ENCODE measurements at regions not wholly inside any gene's neighbourhood (a gene's known extent, or its start where the extent isn't known, plus 50 kb on each side); places are given as distances from the start of the nearest gene placed in this dataset.
"Not testable (repeated sequence)": the region's sequence is repeated elsewhere in the genome, so short reads cannot be mapped to it uniquely, and the experiment has no call there.

DNA sequence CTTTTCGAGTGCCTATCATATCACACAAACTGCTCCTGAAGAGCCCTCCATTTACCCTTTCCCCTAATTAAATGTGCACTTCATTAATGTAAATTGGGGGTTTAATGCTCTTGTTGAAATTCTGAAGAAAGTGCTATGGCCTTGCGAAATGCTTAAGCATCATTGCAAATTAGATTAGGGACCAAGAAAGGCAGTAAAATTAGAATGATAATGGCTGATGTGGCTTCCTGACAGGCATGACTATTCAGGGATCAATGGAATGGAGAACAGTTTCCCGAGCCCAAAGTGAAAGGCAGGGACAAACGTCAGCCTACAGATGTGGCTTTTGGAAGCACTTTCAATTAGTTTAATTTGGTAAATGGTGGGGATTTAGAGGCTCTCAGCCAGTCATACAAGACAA, 120.1 kb downstream of the NKX6-1 start:
- no peak for FAIRE-seq

DNA sequence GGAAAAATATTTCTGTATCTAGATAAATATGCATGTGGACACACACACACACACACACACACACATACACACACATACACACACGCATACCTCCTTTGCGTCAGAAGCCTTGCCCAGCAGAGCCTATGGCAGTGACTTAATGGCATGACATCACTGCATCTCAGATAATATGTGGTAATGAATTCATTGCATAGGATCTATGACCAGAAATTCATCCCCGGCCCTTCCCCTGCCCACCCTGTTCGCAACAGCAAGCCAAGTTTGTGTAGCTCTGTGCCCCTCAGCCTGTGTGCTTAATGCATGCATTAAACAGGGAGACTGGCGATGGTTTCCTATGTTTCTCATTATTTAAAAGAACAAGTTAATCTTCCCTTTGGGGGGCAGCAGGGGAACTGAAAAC, 120.7 kb downstream of the NKX6-1 start:
- FAIRE-seq: no peak

DNA sequence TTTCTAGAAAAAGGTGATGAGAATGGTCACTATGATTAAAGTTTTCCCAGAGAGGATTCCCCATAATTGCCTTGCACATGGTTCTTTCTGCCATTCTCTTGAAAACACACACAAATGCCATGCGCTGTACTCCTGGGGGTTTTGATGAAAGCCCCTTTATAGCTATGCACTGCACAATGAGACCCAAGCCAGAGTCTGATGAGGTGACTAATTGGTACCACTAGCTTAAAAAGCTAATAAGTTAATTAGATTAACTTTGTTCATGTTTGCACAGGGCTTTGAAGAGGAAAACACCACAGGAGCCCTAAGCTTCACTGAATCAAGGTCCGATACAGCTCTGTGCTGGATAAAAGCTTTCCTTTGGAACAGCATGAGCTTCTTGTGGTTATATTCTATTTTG, 132.2 kb downstream of the NKX6-1 start:
- no peak for FAIRE-seq

DNA sequence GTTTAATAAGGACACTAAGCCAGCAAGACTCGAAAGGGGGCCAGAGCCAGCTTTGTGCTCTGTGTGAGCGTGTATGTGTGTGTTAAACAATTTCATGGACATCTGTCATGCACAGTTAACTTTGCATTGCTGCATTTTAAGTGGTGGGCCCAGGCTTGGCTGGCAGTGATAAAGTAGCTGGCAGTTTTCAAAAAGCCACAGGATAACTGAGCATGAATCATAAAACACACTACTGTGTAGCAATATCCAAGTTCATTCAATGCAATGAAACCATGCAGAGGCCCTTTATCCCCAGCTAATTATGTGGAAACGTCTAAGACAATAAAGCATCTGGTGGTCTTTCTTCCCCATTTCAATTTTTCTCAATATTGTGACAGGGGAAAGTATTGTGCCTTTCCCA, 132.9 kb downstream of the NKX6-1 start:
- FAIRE-seq: no peak

DNA sequence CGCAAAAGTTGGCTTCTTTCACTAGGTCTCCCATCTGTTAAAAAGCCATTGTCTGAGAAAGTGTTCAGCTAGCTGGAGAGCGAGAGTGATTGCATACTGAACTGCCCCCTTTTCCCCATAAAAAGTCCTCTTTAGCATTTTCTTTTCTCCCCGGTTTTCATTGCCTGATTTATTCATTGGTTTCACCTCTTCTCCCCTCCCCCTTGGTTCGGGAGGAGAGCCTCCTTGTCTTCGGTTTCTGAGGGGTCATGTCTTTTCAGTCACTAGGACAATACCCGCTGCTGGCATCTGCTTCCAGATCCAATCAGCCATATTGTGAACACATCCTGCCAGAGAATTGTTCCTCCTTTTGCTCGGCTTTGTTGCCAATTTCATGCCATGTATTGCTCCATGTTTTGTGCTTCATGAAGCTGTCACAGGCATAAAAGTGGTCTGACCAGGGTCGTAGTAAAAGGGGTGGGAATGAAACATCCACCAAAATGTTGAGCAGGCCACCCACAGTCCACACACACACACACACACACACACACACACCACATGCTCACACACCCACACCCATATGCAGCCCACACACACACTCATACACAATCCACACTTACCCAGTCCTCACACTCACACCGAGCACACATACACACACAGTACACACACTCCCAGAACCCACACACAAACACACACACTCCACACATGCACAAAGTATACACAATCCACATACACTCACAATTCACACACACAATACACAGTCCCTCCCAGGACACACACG, 136.0 kb downstream of the NKX6-1 start:
- FAIRE-seq: no peak

DNA sequence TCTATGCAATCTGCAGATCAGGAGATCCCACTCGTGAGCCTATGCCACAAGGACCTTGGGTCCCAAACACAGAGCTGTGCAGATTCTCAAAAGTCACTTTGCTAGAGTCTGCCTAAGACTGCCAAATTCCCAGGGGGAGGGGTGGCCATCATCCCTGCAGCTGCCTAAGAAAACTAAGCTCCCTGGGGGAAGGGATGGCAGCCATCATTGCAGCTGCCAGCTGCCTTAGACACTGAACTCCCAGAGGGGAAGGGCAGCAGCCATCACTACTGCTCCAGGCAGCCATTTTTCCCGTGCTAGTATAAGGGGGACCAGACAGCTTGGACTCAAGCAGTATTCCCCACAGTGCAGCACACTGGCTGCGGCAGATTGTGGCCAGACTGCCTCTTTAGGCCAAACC, 156.9 kb downstream of the NKX6-1 start:
- FAIRE-seq: no peak

DNA sequence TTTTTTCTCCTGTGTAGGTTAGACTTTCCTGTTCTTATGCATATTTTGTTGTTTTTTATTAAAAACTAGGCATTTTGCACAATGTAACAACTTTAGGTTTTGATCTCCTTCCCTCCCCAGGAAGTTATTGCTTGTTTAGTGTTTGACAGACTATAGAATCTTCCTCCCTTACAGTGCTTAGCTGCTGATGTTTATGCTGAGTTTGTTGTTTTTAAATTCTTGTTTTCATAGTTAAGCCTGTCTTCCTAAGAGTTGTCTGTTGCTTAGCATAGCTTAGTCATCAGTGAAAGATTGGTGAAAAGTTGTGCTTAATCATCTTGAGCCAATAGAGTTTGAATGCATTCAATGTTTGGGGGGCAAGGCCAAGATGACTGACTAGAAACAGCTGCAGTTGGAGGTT, 157.5 kb downstream of the NKX6-1 start:
- FAIRE-seq: no peak

DNA sequence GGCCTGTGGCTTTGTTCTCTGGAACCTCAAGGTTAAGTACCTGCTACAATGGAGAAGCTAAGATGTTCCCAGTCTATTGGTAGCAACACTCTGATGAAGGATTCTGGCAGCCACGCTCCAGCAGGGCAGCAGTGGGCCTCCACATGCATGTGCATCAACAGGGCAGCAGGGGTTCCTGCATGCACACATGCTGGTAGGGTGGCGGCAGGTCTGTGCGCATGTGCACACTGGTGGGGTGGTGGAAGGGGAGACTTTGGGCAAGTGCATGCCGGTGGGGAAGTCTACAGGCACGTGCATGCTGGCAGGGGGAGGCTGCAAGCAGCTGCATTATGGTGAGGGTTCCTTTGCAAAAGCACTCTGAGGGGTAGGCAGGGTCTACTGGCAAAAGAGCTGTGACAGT, 160.7 kb downstream of the NKX6-1 start:
- FAIRE-seq: no peak

DNA sequence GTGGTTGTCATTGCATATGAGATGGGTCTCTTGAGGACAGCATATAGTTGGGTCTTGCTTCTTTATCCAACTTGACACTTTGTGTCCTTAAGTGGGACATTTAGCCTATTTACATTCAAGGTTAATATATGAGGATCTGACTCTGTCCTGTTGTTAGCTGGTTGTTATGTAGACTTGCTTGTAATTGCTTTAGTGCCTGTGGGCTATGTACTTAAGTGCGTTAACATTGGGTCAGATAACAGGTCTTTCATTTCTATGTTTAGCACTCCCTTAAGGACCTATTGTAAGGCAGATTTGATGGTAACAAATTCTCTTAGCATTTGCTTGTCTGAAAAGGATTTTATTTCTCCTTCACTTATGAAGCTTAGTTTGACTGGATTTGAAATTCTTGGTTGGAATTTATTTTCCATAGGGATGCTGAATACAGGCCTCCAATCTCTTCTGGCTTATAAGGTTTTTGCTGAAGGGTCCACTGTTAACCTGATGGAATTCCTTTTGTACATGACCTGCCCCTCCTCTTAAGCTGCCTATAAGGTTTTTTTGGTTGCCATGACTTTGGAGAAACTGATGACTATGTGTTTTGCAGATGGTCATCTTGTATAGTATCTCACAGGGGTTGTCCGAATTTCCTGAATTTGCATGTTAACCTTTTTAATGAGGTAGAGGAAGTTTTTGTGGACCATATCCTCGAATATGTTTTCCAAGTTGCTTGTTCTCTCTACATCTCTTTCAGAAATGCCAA, 162.0 kb downstream of the NKX6-1 start:
- FAIRE-seq: no peak

DNA sequence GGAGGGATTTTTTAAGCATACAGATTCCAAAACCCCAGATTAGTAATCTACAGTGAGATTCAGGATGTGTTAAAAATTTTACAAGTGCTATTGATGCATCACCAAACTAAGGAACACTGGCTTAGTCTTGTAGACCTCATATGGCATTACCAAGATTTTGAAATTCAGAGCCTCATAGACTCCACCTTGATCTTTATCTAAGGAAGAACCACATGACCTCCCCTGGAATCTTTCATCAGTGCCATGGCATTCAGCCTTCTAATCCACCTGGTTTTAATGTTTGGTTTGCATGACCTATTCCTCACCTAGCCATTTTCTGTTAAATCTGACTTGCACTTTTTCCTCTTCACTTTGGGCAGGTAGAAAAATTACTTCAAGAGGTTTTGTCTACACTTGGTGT, 171.6 kb downstream of the NKX6-1 start:
- FAIRE-seq: no peak

DNA sequence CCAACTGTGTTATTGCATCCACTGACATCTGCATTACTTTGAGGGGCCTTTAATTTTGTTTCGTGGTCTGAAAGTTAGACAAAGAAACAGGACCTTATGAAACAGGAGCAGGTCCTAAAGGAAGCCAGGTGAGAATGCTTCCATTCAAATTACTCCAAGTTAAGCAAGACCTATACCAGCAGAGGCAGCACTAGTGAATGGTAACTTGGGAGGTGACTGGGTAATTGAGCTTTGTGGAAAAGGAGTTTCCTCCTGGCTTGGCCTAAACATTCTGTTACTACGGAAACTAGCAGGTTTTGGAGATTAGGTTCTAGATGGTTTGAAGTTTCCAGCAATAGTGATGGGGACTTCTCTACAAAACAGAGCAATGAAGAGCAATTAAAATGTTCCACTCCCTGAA, 173.5 kb downstream of the NKX6-1 start:
- FAIRE-seq: no peak

DNA sequence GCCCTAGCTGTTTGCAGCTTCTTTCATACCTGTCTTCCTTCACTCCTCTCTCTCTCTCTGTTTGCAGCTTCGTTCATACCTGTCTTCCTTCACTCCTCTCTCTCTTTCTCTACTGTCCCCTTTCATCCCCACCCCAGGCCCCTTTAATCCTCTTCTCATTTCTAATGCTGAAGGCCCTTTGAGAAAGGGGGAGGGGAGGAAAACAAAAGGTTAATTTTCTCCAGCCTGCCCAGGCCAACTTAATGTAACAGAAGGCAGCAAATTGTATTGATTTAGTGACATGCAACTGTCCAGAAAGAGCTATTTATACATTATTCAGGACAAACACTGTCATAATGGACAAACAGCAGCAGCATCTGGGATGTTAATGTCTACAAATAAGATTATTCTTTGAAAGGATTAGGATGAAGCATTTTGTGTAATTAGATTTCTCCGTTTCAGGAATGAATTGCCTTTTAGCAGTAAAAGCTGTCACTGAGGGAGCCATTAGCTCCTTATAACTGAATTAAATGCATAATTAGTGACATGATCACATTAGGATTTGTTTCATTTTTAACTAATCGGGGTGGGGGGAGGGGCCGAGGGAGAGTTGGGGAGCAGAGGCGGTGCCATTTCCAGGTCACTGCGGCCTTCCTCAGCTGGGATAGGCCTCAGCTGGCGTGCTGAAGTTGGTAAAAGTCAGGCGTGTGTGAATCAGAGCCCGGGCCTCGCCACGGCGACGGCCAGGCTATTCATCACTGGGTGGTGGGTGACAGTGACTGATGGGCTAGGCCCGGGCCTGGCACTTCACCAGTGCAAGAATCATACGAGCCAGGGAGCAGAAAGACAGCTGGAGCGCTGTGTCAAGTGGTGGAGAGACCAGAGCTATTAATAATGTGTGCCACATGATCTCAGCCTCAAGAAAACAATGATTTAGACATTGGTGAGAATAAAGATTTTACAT, 174.5 kb downstream of the NKX6-1 start:
- FAIRE-seq: no peak

DNA sequence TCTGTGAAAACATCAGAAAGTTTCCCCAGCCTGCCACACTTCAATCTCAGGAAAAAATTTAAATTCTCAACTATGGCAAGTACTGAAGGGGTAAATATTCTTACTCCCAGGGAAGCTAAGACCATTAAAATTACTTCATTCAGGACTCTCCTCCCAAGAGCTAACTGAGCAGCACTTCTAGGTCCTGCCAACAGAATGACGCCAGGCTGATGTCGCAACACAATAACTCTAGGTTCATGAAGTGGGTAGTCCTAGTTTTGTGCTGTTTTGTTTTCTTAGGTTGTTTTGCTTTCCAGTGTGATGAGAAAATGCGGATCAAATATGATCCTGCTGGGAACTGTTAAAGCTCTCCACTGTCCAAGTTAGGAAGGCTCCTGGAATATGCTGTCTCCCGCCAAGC, 180.0 kb downstream of the NKX6-1 start:
- no peak for FAIRE-seq

DNA sequence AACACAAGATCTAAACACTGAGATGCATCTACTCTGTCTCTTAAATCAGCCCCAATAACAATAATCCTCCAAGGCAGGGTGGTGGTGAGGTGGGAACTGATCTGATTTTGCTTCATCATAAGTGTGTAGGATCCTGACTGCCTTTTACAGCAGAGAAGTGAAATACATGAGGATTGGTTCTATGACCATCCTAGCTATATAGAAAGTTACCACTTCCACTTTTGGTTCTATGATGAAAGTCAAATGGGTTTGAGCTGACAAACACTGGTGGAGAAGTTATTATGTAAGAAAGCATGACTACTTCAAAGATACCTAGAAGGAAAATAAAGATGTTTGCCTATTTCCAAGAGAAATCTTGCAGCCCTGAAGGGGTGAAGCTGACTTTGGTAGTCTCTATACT, 181.6 kb downstream of the NKX6-1 start:
- FAIRE-seq: no peak

DNA sequence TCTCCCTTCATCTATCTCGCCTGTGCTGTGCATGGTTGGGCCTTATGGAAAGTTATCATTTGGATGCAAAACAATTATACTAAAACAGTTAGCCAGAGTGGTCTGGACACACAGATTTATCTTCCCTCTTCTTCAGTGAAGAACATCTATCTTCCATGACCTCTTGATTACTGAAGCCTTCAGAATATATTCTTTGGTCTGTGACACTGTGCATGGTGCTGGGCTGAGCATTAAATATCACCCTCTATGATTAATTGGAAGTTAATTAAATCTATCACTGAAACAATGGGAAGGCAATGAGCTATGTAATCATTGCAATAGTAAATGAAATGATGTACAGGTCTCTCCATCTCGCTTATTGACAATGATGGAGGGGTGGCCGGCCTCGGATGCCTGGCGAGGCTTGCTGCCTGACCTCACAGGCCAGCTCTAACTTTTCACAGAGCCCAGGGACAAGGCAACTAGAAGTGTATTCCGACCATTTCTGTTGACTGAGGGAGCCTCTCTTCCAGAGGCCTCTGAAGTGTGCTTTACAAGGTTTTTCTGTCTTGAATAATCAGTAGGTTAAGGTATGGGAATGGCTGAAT, 186.6 kb downstream of the NKX6-1 start:
- no peak for FAIRE-seq

DNA sequence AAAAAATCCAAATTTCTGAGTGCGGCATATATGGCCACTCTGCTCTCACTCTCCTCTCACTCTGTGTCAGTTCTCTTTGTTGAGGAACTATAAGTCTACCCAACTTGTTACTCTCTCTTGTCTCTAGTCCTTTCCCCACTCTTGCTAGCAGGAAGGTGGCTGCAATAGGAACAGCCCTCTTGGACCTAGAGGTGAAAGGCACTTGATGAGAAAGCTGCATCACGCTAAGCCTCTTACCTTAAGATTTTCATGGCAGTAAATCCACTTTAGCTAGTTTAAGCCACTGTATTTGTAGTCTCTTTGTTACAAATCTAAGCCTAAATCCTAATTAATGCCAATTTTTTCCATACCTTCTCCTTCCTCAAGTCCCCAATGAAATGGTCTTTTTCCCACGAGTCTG, 189.9 kb downstream of the NKX6-1 start:
- no peak for FAIRE-seq

DNA sequence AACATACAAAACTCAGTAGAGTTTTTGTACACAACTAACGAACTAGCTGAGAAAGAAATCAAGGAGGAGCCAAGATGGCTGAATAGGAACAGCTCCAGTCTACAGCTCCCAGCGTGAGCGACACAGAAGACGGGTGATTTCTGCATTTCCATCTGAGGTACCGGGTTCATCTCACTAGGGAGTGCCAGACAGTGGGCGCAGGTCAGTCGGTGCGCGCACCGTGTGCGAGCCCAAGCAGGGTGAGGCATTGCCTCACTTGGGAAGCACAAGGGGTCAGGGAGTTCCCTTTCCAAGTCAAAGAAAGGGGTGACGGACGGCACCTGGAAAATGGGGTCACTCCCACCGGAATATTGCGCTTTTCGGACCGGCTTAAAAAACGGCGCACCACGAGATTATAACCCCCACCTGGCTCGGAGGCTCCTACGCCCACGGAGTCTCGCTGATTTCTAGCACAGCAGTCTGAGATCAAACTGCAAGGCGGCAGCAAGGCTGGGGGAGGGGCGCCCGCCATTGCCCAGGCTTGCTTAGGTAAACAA, 200.3 kb downstream of the NKX6-1 start:
- not testable (repeated sequence) for FAIRE-seq

DNA sequence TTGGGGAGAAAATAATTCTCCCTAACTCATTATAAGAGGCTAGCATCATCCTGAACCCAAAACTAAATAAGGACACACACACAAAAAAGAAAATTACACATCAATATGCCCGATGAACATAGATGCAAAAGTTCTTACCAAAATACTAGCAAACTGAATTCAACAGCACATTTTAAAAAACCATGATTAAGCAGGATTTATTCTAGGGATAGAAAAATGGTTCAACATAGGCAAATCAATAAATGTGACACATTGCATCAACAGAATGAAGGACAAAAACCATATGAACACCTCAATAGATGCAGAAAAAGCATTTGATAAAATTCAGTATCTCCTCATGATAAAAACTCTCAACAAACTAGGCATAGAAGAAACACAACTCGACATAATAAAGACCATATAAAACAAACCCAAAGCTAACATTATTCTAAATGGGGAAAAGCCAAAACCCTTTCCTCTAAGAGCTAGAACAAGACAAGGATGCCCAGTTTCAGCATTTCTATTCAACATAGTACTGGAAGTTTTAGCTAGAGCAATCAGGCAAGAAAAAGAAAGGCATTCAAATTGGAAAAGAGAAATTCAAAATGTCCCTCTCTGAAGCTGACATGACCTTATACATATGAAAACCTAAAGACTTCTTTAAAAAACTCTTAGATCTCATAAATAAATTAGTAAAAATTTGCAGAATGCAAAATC, 200.9 kb downstream of the NKX6-1 start:
- no peak for FAIRE-seq

DNA sequence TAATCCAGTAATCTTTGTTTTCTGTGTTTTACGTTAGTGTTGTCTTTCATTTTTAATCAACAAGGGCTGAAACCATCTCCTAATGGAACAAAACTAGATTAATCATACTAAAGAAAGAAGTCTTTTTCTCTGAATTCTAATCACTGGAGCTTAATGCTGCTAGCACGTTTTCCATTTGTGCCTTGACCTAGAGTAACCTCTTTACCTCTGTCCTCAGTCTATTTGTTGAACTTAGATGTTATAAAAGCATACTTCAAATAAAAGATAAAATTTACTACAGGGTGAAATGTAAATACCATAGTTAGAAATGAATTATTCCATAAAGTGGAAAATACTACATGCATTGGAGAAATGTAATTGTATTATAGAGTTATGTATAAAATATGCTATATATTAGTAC, 207.1 kb downstream of the NKX6-1 start:
- no peak for FAIRE-seq

DNA sequence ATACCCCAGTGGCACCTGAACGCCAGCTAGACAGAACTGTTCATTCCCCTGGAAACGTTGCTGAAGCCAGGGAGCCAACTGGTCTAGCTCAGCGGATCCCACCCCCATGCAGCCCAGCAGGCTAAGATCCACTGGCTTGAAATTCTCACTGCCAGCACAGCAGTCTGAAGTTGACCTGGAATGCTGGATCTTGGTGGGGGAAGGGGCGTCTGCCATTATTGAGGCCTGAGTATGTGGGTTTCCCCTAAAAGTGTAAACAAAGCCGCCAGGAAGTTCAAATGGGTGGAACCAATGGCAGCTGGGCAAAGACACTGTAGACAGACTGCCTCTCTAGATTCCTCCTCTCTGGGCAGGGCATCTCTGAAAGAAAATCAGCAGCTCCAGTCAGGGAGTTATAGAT, 213.0 kb downstream of the NKX6-1 start:
- FAIRE-seq: no peak

DNA sequence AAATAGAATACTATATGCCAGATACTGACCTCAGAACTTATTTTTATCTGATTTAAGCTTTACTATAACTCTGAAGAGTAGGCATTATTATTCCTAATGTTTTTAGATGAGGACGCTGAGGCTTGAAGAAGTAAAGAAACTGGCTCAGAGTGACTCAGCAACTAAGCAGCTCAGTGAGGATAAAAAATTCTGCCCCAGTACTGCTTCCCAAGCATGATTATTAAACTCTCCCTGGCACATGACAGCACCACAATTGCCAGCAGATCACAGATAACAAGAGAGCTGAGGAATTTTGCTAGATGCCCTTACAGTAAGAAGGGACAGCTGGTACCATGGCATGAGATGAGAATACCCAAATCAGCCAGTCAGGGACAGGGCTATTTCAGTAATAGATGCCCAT, 219.4 kb downstream of the NKX6-1 start:
- no peak for FAIRE-seq

DNA sequence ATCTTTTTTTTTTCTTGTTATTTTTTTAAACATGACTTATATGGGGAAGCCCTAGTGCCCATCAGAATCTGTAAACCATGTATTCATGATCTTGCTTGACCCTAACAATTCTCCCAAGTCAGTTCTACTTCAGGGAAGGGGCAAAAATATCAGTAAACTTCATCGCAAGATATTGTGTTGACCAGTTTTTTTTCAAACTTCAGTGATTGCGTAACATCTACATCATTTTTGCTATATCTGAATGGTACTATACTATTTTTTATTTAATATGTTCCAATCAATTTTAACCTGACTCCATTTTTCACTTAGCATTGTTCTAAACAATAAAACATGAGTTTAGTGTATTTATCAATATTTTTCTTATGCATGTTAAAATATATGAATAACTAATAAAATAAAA, 221.2 kb downstream of the NKX6-1 start:
- FAIRE-seq: no peak

All from G401.6 (cell line).